ENCODE measurements at regions not wholly inside any gene's neighbourhood (a gene's known extent, or its start where the extent isn't known, plus 50 kb on each side); places are given as distances from the start of the nearest gene placed in this dataset.

GRCh38 chr4:72828864-72829263, 240.7 kb downstream of the COX18 start:
- H4K20me1 ChIP-seq (ENCODE audit: control insufficient read depth, insufficient read depth, low read length, poor library complexity, severe bottlenecking): no peaks in the 10 kb centered on the region
- no peaks in the 10 kb centered on the region for H3K9me3 ChIP-seq (ENCODE audit: control extremely low read depth in 1 of 3, control insufficient read depth in 2 of 3, insufficient read depth in 1 of 3, low read length in 2 of 3)
- no peak overlapping the region for H3K9ac ChIP-seq (ENCODE audit: low read length)
- CTCF ChIA-PET: no interaction called here
- H3K36me3 ChIP-seq (replicated peaks in 1 of 2; ENCODE audit: control extremely low read depth in 1 of 2, control insufficient read depth in 1 of 2, extremely low read depth in 1 of 2, insufficient read depth in 2 of 2, low read length in 1 of 2): no peaks in the 10 kb centered on the region
- H3K27me3 ChIP-seq (replicated peaks in 1 of 4; ENCODE audit: control extremely low read depth in 1 of 4, control insufficient read depth in 3 of 4, insufficient read depth in 4 of 4, low read length in 3 of 4): no peaks in the 10 kb centered on the region
- no peak for TF ChIP-seq CTCF (IDR thresholded peaks at IDR 0.05)
- TF ChIP-seq EZH2 (IDR thresholded peaks at IDR 0.05; ENCODE audit: borderline replicate concordance, insufficient read depth, low read depth, low read length, poor library complexity, severe bottlenecking): no peak
- H3K27ac ChIP-seq (ENCODE audit: low read length in 2 of 2): no peak overlapping the region
- H3K9me3 Mint-ChIP-seq (ENCODE audit: insufficient read depth): peaks cover 8% of the 10 kb centered on the region
- POLR2A ChIA-PET: no interaction called here
- no peaks in the 10 kb centered on the region for H3K27me3 Mint-ChIP-seq
- DNase-seq (no peak), ATAC-seq (ENCODE audit: low read depth) (no peak)
- no CpG with 5 or more reads among the region's 1 CpG for WGBS (ENCODE audit: insufficient coverage)
- intact Hi-C loops (cut with micrococcal nuclease): no loop called here
- H3K4me1 ChIP-seq (ENCODE audit: control insufficient read depth in 2 of 2, insufficient read depth in 2 of 2, low read length in 2 of 2): no peaks in the 10 kb centered on the region
- no peak overlapping the region for H3K27ac Mint-ChIP-seq
- H3K79me2 ChIP-seq (ENCODE audit: control insufficient read depth, insufficient read depth, low read length): no peaks in the 10 kb centered on the region
- no peak overlapping the region for H3K4me2 ChIP-seq (replicated peaks; ENCODE audit: low read depth, low read length, poor library complexity, severe bottlenecking)
- no peak overlapping the region for H3K4me3 Mint-ChIP-seq
- no peak overlapping the region for H3K4me3 ChIP-seq (ENCODE audit: control extremely low read depth in 1 of 5, extremely low read depth in 1 of 5, insufficient read depth in 1 of 5, low read depth in 2 of 5, low read length in 4 of 5)
- no peak overlapping the region for H2AFZ ChIP-seq (ENCODE audit: insufficient read depth, low read depth, low read length, poor library complexity, severe bottlenecking)
- no peaks in the 10 kb centered on the region for H3K4me1 Mint-ChIP-seq

GRCh38 chr4:72827968-72828367, 241.5 kb downstream of the COX18 start:
- Histone ChIP-seq H2AFZ (ENCODE audit: insufficient read depth, low read depth, low read length, poor library complexity, severe bottlenecking) (no peak overlapping the region), H3K9me3 (ENCODE audit: control extremely low read depth in 1 of 3, control insufficient read depth in 2 of 3, insufficient read depth in 1 of 3, low read length in 2 of 3) (no peaks in the 10 kb centered on the region), H3K79me2 (ENCODE audit: control insufficient read depth, insufficient read depth, low read length) (no peaks in the 10 kb centered on the region), H3K27ac (ENCODE audit: low read length in 2 of 2) (no peak overlapping the region), H3K4me2 (replicated peaks; ENCODE audit: low read depth, low read length, poor library complexity, severe bottlenecking) (no peak overlapping the region), H3K4me1 (ENCODE audit: control insufficient read depth in 2 of 2, insufficient read depth in 2 of 2, low read length in 2 of 2) (no peaks in the 10 kb centered on the region), H3K27me3 (replicated peaks in 1 of 4; ENCODE audit: control extremely low read depth in 1 of 4, control insufficient read depth in 3 of 4, insufficient read depth in 4 of 4, low read length in 3 of 4) (no peaks in the 10 kb centered on the region), H3K9ac (ENCODE audit: low read length) (no peak overlapping the region), H3K36me3 (replicated peaks in 1 of 2; ENCODE audit: control extremely low read depth in 1 of 2, control insufficient read depth in 1 of 2, extremely low read depth in 1 of 2, insufficient read depth in 2 of 2, low read length in 1 of 2) (no peaks in the 10 kb centered on the region), H4K20me1 (ENCODE audit: control insufficient read depth, insufficient read depth, low read length, poor library complexity, severe bottlenecking) (no peaks in the 10 kb centered on the region), H3K4me3 (ENCODE audit: control extremely low read depth in 1 of 5, extremely low read depth in 1 of 5, insufficient read depth in 1 of 5, low read depth in 2 of 5, low read length in 4 of 5) (no peak overlapping the region)
- WGBS (ENCODE audit: insufficient coverage): no CpG with 5 or more reads among the region's 1 CpG
- ATAC-seq (ENCODE audit: low read depth) (no peak), DNase-seq (no peak)
- intact Hi-C loops (cut with micrococcal nuclease): no loop called here
- H3K27me3 Mint-ChIP-seq: no peaks in the 10 kb centered on the region
- TF ChIP-seq EZH2 (IDR thresholded peaks at IDR 0.05; ENCODE audit: borderline replicate concordance, insufficient read depth, low read depth, low read length, poor library complexity, severe bottlenecking) (no peak), CTCF (IDR thresholded peaks at IDR 0.05) (no peak)
- no peak overlapping the region for H3K4me3 Mint-ChIP-seq
- H3K27ac Mint-ChIP-seq: no peak overlapping the region
- ChIA-PET POLR2A (no interaction called here), CTCF (no interaction called here)
- peaks cover 8% of the 10 kb centered on the region for H3K9me3 Mint-ChIP-seq (ENCODE audit: insufficient read depth)
- no peaks in the 10 kb centered on the region for H3K4me1 Mint-ChIP-seq
